ENCODE measurements at regions not wholly inside any gene's neighbourhood (a gene's known extent, or its start where the extent isn't known, plus 50 kb on each side); places are given as distances from the start of the nearest gene placed in this dataset.

DNA sequence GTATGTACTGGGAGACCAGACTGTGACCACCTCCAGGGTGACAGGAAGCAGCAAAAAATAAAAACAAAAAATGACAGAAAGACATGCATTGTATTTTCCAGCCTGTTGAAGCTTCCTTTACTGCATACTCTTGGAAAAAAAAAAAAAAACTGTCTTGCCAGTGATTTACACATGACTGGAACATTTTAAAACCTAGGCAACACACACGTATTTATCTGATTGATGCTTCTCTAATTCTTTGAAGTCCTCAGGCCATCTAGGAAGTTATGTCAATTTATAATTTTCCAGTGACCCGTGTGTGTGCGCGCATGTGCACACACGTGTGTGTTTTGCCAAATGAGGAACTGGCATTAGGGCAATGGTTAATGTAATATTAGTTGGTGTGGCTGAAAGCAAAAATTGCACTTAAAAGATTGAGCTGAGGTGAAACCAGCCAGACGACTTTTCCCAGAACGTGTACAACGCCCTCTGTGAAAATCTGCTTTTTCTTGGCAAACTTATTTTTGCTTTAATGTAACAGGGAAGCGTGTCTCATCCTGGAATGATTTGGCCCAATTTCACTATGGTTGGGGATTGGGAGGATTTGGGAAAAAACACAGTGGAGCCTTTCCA is 315.2 kb downstream of the TFAP2A start:
- H3K36me3 ChIP-seq = no peaks in the 10 kb centered on the region
- H3K27me3 ChIP-seq (replicated peaks in 1 of 7) = no peaks in the 10 kb centered on the region
- no peak overlapping the region for H3K27ac ChIP-seq
- no peak overlapping the region for H3K4me3 ChIP-seq
- 44 to 62% (median 59%) methylated on average over 9 of the region's 9 CpGs for WGBS, 5 donors
- intact Hi-C loops (cut with DNase I; ENCODE audit: low total_unique reads) = no loop called here
- TF ChIP-seq POLR2A (IDR thresholded peaks at IDR 0.05) (no peak), POLR2AphosphoS5 (IDR thresholded peaks at IDR 0.05) (no peak)
- TF ChIP-seq, protein P1, sequence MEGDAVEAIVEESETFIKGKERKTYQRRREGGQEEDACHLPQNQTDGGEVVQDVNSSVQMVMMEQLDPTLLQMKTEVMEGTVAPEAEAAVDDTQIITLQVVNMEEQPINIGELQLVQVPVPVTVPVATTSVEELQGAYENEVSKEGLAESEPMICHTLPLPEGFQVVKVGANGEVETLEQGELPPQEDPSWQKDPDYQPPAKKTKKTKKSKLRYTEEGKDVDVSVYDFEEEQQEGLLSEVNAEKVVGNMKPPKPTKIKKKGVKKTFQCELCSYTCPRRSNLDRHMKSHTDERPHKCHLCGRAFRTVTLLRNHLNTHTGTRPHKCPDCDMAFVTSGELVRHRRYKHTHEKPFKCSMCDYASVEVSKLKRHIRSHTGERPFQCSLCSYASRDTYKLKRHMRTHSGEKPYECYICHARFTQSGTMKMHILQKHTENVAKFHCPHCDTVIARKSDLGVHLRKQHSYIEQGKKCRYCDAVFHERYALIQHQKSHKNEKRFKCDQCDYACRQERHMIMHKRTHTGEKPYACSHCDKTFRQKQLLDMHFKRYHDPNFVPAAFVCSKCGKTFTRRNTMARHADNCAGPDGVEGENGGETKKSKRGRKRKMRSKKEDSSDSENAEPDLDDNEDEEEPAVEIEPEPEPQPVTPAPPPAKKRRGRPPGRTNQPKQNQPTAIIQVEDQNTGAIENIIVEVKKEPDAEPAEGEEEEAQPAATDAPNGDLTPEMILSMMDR (IDR thresholded peaks at IDR 0.05 in 8 of 11, conservative IDR thresholded peaks at IDR 0.05 in 3 of 11) = no peak
- no peaks in the 10 kb centered on the region for H3K4me1 ChIP-seq
- DNase-seq = no peak
- H3K9me3 ChIP-seq = peaks cover 0 to 2% (median 0%) of the 10 kb centered on the region in 8 donors

DNA sequence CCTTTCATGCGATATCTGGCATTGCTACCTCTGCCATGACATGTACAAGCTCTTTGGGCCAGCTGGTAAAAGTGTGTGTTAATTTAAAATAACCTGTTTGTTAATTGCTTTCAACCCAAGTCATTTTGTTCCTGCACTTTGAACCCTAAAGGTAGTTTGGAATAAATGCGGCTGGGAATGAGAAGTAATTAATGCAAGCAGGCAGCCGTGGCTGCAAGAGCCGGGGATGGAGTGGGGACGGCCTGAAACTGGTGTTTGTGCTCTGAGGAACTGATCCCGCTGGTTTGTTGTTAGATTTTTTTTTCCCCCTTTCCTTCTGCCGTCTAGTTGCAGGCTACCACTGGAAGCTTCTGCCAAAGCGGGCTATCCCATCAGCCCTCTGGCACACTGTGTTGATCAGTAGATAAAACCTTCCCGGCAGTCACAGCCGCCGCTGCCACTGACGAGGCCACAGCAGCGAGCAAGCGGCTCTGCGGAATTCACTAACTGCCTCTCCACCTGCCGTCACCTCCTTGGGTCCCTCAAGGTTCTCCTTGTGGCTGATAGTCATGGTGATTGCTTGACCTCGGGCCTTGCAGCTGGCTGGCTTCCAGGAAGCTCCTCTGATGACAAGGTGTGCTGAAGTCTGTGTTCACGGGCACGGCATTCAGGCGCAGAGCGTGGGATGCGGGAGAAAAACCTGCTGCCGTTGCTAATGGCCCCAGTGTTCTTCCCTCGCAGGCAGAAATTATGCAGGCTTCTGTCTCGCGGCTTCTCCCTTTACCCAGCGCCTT is 315.9 kb downstream of the TFAP2A start:
- Histone ChIP-seq H3K27me3 (replicated peaks in 1 of 7) (no peaks in the 10 kb centered on the region), H3K4me1 (no peaks in the 10 kb centered on the region), H3K36me3 (no peaks in the 10 kb centered on the region), H3K9me3 (peaks cover 0 to 9% (median 3%) of the 10 kb centered on the region in 8 donors), H3K4me3 (no peak overlapping the region), H3K27ac (no peak overlapping the region)
- TF ChIP-seq POLR2AphosphoS5 (IDR thresholded peaks at IDR 0.05) (no peak), POLR2A (IDR thresholded peaks at IDR 0.05) (no peak)
- TF ChIP-seq, protein P1 (IDR thresholded peaks at IDR 0.05 in 8 of 11, conservative IDR thresholded peaks at IDR 0.05 in 3 of 11) = no peak
- 40 to 63% (median 60%) methylated on average over 27 of the region's 27 CpGs for WGBS, 5 donors
- intact Hi-C loops (cut with DNase I; ENCODE audit: low total_unique reads) = no loop called here
- no peak for DNase-seq

DNA sequence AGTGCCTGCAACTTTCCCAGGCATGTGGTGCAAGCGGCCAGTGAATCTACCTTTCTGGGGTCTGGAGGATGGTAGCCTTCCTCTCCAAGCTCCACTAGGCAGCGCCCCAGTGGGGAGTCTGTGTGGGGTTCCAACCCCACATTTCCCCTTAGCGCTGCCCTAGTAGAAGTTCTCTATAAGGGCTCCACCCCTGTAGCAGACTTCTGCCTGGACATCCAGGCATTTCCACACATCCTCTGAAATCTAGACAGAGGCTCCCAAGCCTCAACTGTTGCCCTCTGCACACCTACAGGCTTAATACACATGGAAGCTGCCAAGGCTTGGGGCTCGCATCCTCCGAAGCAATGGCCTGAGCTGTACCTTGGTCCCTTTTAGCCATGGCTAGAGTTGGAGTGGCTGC is 321.6 kb downstream of the TFAP2A start:
- Histone ChIP-seq H3K36me3 (no peaks in the 10 kb centered on the region), H3K9me3 (peaks cover 0 to 28% (median 20%) of the 10 kb centered on the region in 8 donors), H3K4me1 (no peaks in the 10 kb centered on the region), H3K27ac (no peak overlapping the region), H3K27me3 (replicated peaks in 1 of 7) (no peaks in the 10 kb centered on the region), H3K4me3 (no peak overlapping the region)
- WGBS, 5 donors = 86 to 100% (median 94%) methylated on average over 2 to 5 of the region's 5 CpGs
- DNase-seq = no peak
- intact Hi-C loops (cut with DNase I; ENCODE audit: low total_unique reads) = no loop called here
- TF ChIP-seq POLR2AphosphoS5 (IDR thresholded peaks at IDR 0.05) = no peak
- TF ChIP-seq, protein P1 (IDR thresholded peaks at IDR 0.05 in 8 of 11, conservative IDR thresholded peaks at IDR 0.05 in 3 of 11) = no peak
- no peak for TF ChIP-seq POLR2A (IDR thresholded peaks at IDR 0.05)

Data from spleen (tissue), 11 donors.